Omental fat pad (tissue), 3 donors: ENCODE measurements at regions not wholly inside any gene's neighbourhood (a gene's known extent, or its start where the extent isn't known, plus 50 kb on each side); places are given as distances from the start of the nearest gene placed in this dataset.

Experiments
- ATAC-seq: fragments of 150-250 bp; one replicate; pipeline ENCODE4 v1.9.1; 2016; ENCODE audit warnings: mild to moderate bottlenecking, moderate library complexity; ENCODE audit not compliant: low FRiP score
- DNase-seq: peaks from one replicate; pipeline ENCODE4 v3.0.0-alpha.2; 2019; ENCODE audit warnings: low spot score
- TF ChIP-seq, protein P1 (sequence below), 3 donors: fragments of 450-650 bp; IDR thresholded peaks; one replicate each; pipeline ENCODE4 v1.5.1; 2016 to 2017; ENCODE audit warnings: antibody characterized with exemption in 3 of 3, mild to moderate bottlenecking in 3 of 3, moderate library complexity in 2 of 3

DNA sequence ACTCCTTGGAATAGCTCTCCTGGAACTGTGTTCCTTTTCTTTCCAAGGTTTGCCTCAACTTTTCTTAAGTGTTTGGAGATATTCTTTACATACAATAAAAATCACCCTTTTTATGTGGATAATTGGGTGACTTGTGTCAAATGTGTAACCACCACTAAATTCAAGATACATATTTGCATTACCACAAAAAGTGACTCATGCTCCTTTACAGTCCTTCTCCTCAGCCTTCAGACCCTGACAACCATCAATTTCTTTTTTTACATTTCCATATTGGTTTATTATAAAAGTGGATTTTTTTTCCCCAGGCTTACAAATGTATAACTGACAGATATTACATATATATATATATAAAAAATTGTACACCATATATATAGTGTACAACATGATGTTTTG, 372.0 kb upstream of the KCNN2 start:
- DNase-seq (no peak), ATAC-seq (no peak)
- TF ChIP-seq, protein P1, sequence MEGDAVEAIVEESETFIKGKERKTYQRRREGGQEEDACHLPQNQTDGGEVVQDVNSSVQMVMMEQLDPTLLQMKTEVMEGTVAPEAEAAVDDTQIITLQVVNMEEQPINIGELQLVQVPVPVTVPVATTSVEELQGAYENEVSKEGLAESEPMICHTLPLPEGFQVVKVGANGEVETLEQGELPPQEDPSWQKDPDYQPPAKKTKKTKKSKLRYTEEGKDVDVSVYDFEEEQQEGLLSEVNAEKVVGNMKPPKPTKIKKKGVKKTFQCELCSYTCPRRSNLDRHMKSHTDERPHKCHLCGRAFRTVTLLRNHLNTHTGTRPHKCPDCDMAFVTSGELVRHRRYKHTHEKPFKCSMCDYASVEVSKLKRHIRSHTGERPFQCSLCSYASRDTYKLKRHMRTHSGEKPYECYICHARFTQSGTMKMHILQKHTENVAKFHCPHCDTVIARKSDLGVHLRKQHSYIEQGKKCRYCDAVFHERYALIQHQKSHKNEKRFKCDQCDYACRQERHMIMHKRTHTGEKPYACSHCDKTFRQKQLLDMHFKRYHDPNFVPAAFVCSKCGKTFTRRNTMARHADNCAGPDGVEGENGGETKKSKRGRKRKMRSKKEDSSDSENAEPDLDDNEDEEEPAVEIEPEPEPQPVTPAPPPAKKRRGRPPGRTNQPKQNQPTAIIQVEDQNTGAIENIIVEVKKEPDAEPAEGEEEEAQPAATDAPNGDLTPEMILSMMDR (IDR thresholded peaks at IDR 0.05), result no peak

GRCh38 chr5:114001076-114001475, 360.8 kb upstream of the KCNN2 start:
- no peak for ATAC-seq
- TF ChIP-seq, protein P1 (IDR thresholded peaks at IDR 0.05), result no peak
- DNase-seq, result no peak

- TF ChIP-seq, protein P1 (IDR thresholded peaks at IDR 0.05), result no peak
- no peak for ATAC-seq
- no peak for DNase-seq
Measured at GRCh38 chr5:114006582-114006981, 355.3 kb upstream of the KCNN2 start.

GRCh38 chr5:114007678-114008077, 354.2 kb upstream of the KCNN2 start:
- TF ChIP-seq, protein P1 (IDR thresholded peaks at IDR 0.05), result no peak
- DNase-seq, result no peak
- ATAC-seq, result no peak

DNA sequence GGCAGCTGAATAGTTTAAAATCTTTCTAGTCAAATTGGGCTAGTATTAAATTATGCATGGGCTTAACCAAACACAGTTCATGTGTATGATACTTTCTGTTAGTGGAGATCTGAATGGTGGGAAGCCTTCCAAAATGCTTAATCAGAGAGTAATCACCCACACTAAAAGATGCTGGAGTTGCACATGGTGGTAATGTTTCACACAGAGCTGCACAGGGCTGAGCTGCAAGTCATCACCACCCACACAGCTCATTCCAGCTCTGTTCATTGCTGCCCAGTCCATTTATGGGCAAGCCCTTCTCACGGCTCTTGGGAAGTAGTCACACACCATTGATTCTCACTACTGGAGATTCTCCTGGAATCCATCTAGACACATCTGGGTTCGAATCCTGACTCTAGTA, 351.5 kb upstream of the KCNN2 start:
- TF ChIP-seq, protein P1 (IDR thresholded peaks at IDR 0.05), result no peak
- ATAC-seq (no peak), DNase-seq (no peak)

DNA sequence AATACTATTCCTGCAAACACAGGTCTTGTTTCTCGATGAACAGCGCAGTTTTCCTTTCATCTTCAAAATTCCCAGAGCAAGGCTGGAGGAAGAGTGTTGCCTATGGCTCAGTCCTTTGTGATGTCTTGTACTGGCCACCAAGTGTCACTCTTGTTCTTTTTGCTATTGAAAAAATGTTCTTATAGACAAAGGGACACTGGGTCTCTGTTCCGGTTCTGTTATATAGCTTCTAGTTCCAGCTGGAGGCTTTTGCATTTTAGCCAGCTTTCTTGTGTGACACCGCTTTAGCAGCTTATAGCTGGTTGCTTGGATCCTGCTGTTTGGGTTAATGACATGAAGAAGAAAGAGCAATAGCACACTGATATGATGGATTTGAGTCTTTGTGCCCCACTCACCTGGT, 343.7 kb upstream of the KCNN2 start:
- DNase-seq, result no peak
- TF ChIP-seq, protein P1 (IDR thresholded peaks at IDR 0.05), result no peak
- ATAC-seq, result no peak

- DNase-seq (no peak), ATAC-seq (no peak)
- TF ChIP-seq, protein P1 (IDR thresholded peaks at IDR 0.05), result no peak
Measured at GRCh38 chr5:114038756-114039155, 323.1 kb upstream of the KCNN2 start.
